Hematopoietic multipotent progenitor cell treated with erythropoietin and hydrocortisone succinate and interleukin-3 and kit ligand, for 17 days (in vitro differentiated cells): ENCODE measurements at regions not wholly inside any gene's neighbourhood (a gene's known extent, or its start where the extent isn't known, plus 50 kb on each side); places are given as distances from the start of the nearest gene placed in this dataset.
"Not testable (repeated sequence)": the region's sequence is repeated elsewhere in the genome, so short reads cannot be mapped to it uniquely, and the experiment has no call there.

ENCODE experiments used
- DNase-seq: peaks from one replicate; pipeline ENCODE4 v3.0.0-alpha.2; 2015; ENCODE audit warnings: low spot score

DNA sequence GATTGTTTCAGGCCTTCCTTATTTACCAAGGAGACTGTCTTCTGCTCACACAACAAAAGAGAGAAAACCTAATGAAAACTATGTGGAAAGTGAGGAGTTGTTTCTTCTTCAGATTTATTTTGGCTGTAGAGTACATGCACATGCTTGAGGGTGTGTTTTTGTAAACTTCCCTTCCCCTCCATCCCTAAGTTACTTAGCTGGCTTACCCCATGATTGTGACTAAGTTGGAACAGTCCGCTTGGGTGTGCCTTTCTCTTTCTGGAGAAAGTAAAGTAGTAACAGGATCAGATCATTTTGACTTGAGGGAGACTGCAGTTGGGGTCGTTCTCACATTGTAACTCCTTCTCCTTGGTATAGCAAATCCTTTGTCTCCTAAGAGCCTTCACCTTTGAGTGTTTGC, 155.9 kb downstream of the RTL9 start:
- no peak for DNase-seq

DNA sequence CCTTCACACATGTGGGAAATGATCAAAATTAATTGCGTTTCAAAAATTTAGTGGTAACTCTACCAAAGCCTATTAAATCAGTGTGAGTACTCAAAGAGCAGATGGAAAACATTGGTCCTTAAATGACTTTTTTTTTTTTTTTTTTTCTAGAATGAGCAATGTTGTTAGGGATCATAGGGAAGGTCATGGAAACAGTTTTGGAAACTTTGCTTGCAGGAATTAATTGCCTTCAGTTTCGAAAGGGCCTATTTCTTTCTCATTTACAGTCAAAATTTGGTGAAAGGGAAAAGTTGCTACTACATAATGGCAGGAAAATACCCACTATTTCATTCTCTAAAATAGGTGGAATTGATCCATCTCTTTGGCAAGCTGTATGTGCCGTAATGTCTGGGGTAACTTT, 160.9 kb downstream of the RTL9 start:
- DNase-seq = no peak

DNA sequence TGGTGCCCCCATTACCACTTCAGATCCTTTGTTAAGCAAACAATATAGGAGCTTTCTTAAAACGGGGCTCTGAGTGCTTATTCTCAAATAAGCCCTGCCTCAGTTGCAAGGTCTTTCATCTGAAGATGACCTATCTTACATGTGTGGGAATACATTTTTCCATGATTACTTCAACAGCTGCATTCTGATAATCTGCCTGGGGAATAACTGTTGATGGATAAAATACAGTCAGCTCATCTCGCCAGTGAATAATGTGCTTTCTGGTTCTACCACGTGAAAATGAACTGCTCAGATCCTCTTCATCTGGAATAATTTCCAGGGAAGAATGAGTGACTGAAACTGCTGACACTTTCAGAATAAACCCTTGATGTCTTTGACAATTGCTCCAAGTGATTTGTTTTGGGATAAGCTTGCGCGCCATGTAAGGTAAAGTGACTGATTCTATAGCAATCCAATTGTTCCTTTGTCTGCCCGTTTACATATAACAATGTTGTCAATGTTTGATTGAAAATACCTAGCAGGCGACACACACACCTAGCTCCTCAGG, 161.3 kb downstream of the RTL9 start:
- DNase-seq = no peak

DNA sequence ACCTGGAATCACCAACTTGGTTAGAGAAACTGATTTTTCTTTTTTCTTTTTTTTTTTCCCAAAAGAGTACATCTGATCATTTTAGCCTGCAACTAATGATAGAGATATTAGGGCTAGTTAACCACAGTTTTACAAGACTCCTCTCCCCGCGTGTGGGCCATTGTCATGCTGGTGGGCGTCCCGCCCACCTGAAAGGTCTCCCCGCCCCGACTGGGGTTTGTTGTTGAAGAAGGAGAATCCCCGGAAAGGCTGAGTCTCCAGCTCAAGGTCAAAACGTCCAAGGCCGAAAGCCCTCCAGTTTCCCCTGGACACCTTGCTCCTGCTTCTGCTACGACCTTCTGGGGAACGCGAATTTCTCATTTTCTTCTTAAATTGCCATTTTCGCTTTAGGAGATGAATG, 162.0 kb downstream of the RTL9 start:
- not testable (repeated sequence) for DNase-seq

DNA sequence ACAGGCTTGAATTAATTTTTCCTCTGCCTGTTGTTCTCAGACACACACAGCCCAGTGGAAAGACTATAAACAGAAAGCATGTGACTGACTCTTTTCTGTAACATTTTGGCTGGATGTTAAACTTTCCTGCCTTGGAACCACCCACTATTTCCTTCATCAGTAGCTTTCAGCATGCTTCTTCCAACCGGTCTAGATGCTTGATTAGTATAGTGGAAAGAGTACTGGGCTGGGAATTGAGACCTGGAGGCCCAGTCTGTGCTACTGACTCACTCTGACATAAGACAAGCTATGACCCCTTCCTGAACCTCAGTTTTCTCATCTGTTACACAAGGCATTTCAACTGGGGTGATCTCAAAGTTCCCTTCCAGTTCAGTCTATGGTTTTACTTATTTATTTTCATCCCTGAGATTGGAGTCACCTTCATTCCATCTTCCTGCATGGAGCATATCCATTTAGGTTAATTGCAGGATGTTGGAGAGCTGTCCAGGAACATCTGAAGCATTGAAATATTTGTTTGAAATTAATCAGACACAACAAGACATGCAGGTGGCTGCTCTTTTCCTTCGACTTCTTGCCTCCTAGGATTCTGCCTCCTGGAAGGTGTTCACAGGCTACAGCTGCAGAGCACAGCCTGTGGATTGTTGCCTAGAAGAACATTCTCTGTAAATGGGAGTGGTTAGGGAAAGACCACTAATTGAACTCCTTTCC, 173.4 kb downstream of the RTL9 start:
- no peak for DNase-seq

DNA sequence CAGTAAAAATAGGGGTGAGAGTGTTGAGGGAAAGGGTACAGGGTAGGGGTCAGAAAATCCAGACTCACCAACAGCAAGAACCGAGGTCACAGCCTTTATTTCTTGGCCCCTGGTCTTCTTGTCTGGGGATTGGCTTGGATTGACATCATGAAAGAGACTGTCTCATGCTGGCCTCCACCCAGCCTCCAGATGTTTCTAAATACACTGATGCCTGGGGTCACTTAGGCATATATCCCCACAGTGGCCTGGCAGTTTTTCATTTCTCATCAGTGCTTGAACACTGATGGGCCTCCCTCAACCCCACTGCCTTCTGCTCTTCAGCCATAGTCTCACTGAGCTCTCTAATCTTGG, 173.9 kb downstream of the RTL9 start:
- no peak for DNase-seq

DNA sequence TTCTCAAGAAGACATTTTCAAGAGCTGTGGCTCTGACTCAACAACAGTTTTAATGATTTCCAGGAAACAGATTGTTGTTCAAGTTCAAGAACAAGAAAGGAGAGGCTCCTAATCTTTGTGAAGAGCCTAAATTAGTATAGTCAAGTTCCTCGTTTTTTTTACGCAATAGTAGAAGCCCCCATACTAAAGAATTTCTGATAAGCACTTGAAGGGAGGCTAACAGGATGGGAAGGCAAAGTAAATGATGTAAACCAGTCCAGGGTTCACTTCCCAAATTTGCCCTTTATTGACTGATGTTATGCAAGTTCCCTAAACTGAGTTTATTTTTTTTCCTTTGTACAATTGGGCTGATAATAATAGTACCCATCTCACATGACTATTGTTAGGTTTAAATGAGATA, 178.2 kb downstream of the RTL9 start:
- no peak for DNase-seq

DNA sequence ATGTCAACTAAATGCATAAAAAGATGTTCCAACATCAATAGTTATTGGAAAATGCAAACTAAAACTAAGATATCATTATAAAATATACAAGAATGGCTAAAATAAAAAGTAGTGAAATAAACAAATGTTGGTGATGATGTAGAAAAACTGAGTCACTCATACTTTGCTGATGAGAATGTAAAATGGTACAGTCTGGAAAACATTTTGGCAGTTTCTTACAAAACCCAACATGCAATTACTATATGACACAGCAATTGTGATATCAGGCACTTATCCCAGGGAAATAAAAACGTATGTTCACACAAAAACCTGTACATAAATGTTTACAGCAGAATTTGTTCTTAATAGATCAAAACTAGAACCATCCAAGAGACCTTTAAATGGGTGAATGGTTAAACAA, 182.6 kb downstream of the RTL9 start:
- DNase-seq = no peak

DNA sequence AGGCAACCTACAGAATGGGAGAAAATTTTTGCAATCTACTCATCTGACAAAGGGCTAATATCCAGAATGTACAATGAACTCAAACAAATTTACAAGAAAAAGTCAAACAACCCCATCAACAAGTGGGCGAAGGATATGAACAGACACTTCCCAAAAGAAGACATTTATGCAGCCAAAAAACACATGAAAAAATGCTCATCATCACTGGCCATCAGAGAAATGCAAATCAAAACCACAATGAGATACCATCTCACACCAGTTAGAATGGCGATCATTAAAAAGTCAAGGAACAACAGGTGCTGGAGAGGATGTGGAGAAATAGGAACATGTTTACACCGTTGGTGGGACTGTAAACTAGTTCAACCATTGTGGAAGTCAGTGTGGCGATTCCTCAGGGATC, 192.2 kb downstream of the RTL9 start:
- DNase-seq = not testable (repeated sequence)

DNA sequence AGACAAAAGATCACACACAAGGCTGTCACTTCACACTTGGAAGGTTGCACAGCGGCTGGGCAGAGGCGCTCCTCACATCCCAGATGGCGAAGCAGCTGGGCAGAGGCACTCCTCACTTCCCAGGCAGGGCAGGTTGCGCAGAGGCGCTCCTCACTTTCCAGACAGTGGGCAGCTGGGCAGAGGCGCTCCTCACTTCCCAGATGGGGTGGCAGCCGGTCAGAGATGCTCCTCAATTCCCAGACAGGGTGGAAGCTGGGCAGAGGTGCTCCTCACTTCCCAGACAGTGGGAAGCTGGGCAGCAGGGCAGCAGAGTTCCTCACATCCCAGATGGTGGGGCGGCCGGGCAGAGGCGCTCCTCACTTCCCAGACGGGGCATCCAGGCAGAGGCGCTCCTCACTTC, 199.2 kb downstream of the RTL9 start:
- DNase-seq = no peak

DNA sequence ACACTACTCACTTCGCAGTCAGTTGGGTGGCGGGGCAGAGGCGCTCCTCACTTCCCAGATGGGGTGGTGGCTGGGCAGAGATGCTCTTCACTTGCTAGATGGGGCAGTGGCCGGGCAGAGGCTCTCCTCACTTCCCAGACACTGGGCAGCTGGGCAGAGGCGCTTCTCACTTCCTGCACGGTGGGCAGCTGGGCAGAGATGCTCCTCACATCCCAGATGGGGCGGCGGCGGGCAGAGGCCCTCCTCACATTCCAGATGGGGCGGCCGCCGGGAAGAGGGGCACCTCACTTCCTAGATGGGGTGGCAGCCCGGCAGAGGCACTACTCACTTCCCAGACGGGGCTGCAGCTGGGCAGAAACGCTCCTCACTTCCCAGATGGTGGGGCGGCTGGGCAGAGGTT, 199.8 kb downstream of the RTL9 start:
- no peak for DNase-seq

DNA sequence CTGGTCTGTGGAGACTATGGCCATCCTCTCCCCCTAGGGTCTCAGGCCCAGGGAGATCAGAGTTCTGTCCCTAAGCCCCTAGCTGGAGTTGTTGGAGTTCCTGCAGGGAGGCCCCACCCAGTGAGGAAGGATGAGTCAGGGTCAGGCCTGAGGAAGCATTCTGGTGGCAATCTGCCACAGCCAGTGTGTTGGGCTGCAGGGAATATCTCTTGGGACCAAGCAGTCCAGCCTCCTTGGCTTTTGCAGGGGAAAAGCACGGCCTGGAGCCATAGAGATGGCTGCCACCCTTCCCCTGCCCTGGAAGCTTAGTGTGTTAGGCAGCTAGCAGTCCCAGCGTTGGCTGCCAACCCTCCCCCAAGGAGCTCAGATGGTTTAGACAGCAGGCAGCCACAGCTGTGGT, 202.4 kb downstream of the RTL9 start:
- DNase-seq = no peak

DNA sequence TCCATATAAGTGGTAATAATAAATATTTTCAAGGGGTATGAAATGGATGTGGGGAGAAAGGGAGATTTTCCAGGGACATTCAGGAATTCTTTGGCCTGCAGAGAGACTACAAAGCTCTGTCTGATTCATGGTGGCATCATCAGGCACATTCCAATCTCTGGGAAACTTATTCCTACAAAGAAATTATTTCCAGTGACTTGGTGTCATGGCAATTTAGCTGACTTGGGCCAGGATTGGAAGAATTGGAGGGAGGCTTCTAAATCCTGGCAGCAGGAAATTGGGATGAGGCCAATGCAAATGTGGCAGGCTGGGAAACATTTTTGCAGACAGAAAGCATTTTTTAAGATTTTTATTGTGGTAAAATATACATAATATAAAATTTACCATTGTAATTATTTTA, 204.6 kb downstream of the RTL9 start:
- no peak for DNase-seq

DNA sequence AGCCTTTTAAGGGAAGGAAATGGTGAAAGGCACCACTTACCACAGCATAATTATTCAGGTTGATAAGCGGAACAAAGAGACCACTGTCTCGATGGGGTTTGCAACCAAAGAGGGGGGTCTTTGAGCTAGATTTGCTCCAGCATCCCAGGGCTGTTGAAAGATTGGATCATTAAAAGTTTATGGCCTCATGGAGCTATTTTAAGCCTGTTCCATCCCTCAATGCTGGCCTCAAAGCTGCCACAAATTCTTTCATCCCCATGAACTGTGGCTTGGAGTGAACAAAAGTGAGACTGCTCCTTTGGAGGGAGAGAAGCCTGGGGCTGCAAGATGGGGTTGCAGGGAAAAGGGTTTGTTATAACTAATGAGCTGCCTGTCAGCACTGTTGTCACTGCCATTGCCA, 209.8 kb downstream of the RTL9 start:
- no peak for DNase-seq

DNA sequence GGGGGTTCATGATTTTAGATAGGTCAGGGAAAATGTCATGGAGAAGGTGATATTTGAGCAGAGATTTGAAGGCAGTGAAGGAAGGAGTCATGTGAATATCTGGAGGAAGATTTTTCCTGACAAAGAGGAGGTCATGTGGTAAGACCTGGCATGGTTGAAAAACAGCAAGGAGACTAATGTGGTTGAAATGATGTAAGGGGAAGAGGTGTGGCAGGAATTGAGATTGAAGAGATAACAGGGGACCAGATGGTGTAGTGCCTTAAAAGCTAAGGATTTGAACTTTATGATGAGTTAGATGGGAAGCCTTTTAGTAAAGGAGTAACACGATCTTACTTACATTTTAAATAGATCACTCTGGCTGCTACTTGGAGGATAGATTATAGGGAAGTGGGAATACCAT, 210.9 kb downstream of the RTL9 start:
- no peak for DNase-seq

DNA sequence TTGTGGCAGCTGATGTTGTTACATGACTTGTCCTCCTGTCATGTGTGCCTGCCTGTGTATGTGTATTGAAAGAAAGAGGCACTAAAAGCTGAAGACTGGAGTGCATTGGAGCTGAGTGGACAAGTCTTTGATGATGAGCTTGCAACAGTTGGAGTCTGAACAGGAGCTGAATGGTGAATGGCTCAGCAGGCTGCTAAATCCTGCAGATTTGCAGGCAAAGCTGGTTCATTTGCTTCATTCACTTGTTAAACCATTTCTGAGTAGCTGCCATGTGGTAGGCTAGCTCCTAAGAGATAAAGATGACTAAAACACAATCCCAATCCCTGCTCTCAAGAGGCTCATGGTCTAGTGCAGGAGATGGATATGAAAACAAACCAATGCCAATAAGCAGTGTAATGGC, 217.3 kb downstream of the CHRDL1 start:
- no peak for DNase-seq

DNA sequence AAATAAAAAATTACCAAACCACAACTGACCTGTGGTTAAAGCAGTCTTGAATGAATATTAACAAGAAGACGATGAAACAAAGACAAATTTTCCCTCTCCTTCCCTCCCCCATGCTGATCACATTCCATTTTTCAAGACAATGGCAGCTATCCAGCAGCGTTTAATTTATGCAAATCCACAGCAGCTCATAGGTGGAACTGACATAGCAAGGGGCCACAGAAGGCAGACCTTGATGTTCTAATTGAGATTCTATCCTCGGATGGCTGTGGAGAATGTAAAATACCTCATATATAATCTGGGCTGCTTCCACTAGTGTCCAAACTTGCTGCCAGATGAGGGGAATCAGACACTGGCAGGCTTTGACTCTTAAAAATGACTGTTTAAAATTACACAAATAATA, 211.5 kb downstream of the CHRDL1 start:
- DNase-seq = no peak

DNA sequence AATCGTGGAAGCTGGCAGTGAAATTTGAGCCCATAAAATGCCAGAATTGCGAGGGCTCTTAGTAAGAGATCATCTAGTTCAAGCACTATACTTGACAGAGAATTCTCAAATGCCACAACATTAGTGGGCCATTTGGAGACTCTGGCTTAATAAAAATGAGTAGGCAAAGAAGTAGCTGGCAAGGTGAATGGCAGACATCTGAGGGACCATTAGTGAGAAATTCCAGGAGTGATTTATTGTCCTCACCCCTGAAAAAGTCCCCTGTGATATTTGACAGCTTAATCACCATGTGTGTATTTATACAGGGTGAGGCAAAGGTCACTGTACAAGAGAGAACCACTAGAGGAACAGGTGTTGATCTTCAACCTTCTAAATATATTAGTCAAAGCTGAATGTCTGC, 207.5 kb downstream of the CHRDL1 start:
- DNase-seq = no peak

DNA sequence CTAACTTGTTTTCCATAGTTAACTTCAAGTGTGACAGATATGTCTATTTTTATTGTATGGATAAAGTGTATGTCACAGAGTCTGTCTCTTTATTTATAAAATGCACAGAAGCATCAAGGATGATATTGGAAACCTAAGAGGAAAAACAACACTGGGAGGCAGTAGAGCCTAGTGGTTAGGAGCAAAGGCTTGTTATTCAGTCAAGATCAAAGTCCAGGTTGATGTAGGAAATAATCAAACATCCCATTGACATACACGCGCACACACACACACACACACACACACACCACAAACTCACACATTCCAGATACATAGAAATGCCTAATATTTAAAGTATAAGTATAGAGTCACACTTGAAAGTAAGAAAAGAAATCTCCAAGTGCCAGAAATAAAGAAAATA, 206.8 kb downstream of the CHRDL1 start:
- DNase-seq = no peak

DNA sequence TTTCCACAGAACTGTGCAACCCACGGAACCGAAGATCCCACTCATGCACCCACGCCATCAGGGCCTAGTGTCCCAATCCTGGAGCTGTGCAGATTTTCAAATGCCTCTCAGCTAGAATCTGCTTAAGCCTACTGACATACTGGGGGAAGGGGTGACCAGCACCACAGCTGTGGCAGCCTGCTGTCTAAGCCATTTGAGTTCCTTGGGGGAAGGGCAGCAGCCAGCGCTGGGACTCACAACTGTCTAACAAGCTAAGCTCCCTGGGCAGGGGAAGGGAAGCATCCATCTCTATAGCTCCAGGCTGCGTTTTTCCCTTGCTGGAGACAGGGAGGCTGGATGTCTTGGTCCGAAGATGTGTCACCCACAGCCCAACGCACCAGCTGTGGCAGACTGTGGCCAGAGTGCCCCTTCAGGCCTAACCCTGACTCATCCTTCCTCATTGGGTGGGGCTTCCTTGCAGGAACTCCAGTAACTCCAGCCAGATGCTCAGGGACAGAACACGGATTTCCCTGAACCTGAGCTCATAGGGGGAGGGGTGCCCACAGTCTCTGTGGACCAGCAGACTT, 194.8 kb downstream of the CHRDL1 start:
- DNase-seq = no peak

DNA sequence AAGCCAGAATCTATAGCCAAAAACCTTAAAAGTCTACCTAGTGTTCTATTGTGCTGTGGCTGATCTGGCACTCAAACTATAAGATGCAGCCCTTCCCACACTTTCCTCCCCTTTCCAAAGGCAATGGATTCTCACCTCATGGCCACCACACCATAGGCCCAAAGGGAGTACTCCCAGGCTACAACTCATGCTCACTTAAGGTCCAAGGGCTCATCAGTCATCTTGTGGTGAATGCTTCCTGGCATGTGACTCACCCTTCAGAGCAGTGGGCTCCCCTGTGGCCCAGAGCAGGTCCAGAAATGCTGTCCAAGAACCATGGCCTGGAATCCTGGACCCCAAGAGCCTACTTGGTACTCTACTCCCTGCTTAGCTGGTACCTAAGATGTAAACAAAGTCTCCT, 181.0 kb downstream of the CHRDL1 start:
- no peak for DNase-seq
